Mucosa of descending colon (tissue), 3 donors: ENCODE measurements at regions not wholly inside any gene's neighbourhood (a gene's known extent, or its start where the extent isn't known, plus 50 kb on each side); places are given as distances from the start of the nearest gene placed in this dataset.

Experiments
- ATAC-seq: fragments of 200-7000 bp; cut with Tn5 transposase; one replicate; pipeline ENCODE4 v1.9.1; 2020; ENCODE audit warnings: mild to moderate bottlenecking, moderate library complexity
- DNase-seq, 3 donors: peaks; one replicate each; pipeline ENCODE4 v3.0.0-alpha.2; 2020
- H3K36me3 ChIP-seq: fragments of 200-600 bp; one replicate; pipeline ENCODE4 v1.8.0; 2021; ENCODE audit warnings: low read depth, mild to moderate bottlenecking
- H3K4me1 ChIP-seq: fragments of 200-600 bp; one replicate; pipeline ENCODE4 v1.8.0; 2021; ENCODE audit warnings: low read depth, mild to moderate bottlenecking
- H3K4me3 ChIP-seq: fragments of 200-600 bp; one replicate; pipeline ENCODE4 v1.8.0; 2021; ENCODE audit warnings: mild to moderate bottlenecking
- H3K9me3 ChIP-seq: fragments of 200-600 bp; one replicate; pipeline ENCODE4 v1.8.0; 2021; ENCODE audit warnings: mild to moderate bottlenecking
- intact Hi-C, 2 donors: fragments of 100-400 bp; cut with DNase I in 1 of 2; cut with micrococcal nuclease in 1 of 2; formaldehyde crosslinking; loops; one replicate each; pipeline versions ENCODE4 v1.11.0 to v1.11.1; 2022; cut with DNase I, micrococcal nuclease
- TF ChIP-seq, protein P1 (sequence below): fragments of 200-600 bp; IDR thresholded peaks from one replicate; pipeline ENCODE4 v1.8.0; 2022; ENCODE audit warnings: antibody characterized with exemption, mild to moderate bottlenecking
- donor health status: DM: no; HTN: no; CAD: no; lungs with moderate emphysema.
- donor health status: DM: no; HTN: no; CAD: no.
- donor health status: DM: no; HTN: yes; CAD: no.

GRCh38 chr18:39531659-39532058, 1966.1 kb upstream of the CELF4 start:
- no peak overlapping the region for H3K4me3 ChIP-seq
- no peak for DNase-seq
- no peaks in the 10 kb centered on the region for H3K4me1 ChIP-seq
- ATAC-seq: no peak
- intact Hi-C loops: no loop called here
- TF ChIP-seq, protein P1, sequence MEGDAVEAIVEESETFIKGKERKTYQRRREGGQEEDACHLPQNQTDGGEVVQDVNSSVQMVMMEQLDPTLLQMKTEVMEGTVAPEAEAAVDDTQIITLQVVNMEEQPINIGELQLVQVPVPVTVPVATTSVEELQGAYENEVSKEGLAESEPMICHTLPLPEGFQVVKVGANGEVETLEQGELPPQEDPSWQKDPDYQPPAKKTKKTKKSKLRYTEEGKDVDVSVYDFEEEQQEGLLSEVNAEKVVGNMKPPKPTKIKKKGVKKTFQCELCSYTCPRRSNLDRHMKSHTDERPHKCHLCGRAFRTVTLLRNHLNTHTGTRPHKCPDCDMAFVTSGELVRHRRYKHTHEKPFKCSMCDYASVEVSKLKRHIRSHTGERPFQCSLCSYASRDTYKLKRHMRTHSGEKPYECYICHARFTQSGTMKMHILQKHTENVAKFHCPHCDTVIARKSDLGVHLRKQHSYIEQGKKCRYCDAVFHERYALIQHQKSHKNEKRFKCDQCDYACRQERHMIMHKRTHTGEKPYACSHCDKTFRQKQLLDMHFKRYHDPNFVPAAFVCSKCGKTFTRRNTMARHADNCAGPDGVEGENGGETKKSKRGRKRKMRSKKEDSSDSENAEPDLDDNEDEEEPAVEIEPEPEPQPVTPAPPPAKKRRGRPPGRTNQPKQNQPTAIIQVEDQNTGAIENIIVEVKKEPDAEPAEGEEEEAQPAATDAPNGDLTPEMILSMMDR: no peak
- H3K36me3 ChIP-seq: no peaks in the 10 kb centered on the region
- no peaks in the 10 kb centered on the region for H3K9me3 ChIP-seq

DNA sequence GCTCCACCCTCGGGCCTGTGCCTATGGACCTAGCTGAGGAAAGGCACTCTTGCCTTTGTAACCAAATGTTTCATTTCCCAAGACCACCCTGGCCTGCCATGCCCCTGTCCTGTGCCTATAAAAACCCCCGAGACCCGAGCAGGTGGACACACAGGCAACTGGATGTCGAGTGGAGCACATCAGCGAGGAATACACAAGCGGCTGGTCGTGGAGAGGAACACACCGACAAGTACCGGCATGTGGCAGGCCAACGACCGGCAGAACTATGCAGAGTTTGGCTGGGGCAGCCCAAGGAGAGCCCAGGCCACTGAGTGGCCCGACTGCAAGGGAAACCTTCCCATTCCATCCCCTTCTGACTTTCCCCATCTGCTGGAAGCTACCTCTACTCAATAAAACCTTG, 1963.8 kb upstream of the CELF4 start:
- Histone ChIP-seq H3K9me3 (no peaks in the 10 kb centered on the region), H3K36me3 (no peaks in the 10 kb centered on the region), H3K4me1 (no peaks in the 10 kb centered on the region), H3K4me3 (no peak overlapping the region)
- ATAC-seq (no peak), DNase-seq (no peak)
- intact Hi-C loops: no loop called here
- TF ChIP-seq, protein P1: no peak

- Histone ChIP-seq H3K4me1 (no peaks in the 10 kb centered on the region), H3K9me3 (no peaks in the 10 kb centered on the region), H3K36me3 (no peaks in the 10 kb centered on the region), H3K4me3 (no peak overlapping the region)
- DNase-seq (no peak), ATAC-seq (no peak)
- intact Hi-C loops: no loop called here
- TF ChIP-seq, protein P1: no peak
Observed at GRCh38 chr18:39527465-39527864, 1961.9 kb upstream of the CELF4 start.

- no peak overlapping the region for H3K4me3 ChIP-seq
- ATAC-seq (no peak), DNase-seq (no peak)
- H3K9me3 ChIP-seq: no peaks in the 10 kb centered on the region
- H3K4me1 ChIP-seq: no peaks in the 10 kb centered on the region
- TF ChIP-seq, protein P1: no peak
- no peaks in the 10 kb centered on the region for H3K36me3 ChIP-seq
- intact Hi-C loops: no loop called here
Observed at GRCh38 chr18:39524370-39524769, 1958.8 kb upstream of the CELF4 start.

DNA sequence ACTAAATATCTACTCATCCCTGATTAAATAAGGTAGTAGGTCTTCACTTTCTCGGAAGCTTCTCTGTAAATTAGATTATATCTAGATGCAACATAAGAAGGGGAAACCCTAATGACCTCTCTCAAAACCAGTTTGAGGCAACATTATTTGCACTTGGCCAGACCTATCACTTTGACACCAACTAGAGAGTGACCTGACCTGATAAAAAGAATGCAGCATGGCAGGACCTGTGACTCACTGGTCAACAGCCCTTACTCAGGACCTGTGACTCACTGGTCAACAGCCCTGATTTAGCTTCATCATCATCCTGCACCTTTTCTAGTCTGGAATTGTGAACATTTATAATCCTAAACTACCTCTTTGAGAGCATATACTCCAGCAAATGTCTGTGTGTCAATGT, 1957.7 kb upstream of the CELF4 start:
- intact Hi-C loops: no loop called here
- Histone ChIP-seq H3K9me3 (no peaks in the 10 kb centered on the region), H3K4me3 (no peak overlapping the region), H3K4me1 (no peaks in the 10 kb centered on the region), H3K36me3 (no peaks in the 10 kb centered on the region)
- DNase-seq (no peak), ATAC-seq (peak; percentile 44)
- TF ChIP-seq, protein P1: no peak

- Histone ChIP-seq H3K4me1 (no peaks in the 10 kb centered on the region), H3K36me3 (no peaks in the 10 kb centered on the region), H3K4me3 (no peak overlapping the region), H3K9me3 (no peaks in the 10 kb centered on the region)
- ATAC-seq (no peak), DNase-seq (no peak)
- intact Hi-C loops: no loop called here
- TF ChIP-seq, protein P1: no peak
Observed at GRCh38 chr18:39521164-39521563, 1955.6 kb upstream of the CELF4 start.
